Heart left ventricle (tissue), 16 donors: ENCODE measurements at regions not wholly inside any gene's neighbourhood (a gene's known extent, or its start where the extent isn't known, plus 50 kb on each side); places are given as distances from the start of the nearest gene placed in this dataset.

Experiments
- ATAC-seq, 4 donors: fragments of 200-7000 bp; cut with Tn5 transposase; one replicate each; pipeline ENCODE4 v1.9.1; 2020 to 2022; ENCODE audit warnings: moderate library complexity in 4 of 4, mild to moderate bottlenecking in 3 of 4, moderate number of reproducible peaks in 1 of 4
- DNase-seq, 5 donors: peaks; one replicate each; pipeline ENCODE4 v3.0.0-alpha.2; 2020
- H3K27ac ChIP-seq, 12 donors: fragments of 200-600 bp; sonication (generic) in 4 of 12; one replicate each; pipeline versions ENCODE4 v1.5.0 to v1.8.0; 2016 to 2022; ENCODE audit warnings: mild to moderate bottlenecking in 2 of 12
- H3K27me3 ChIP-seq, 9 donors: fragments of 200-600 bp; sonication (generic) in 2 of 9; one replicate each; pipeline versions ENCODE4 v1.5.1 to v1.8.0; 2016 to 2022; ENCODE audit warnings: mild to moderate bottlenecking in 3 of 9
- H3K36me3 ChIP-seq, 9 donors: fragments of 200-600 bp; sonication (generic) in 2 of 9; one replicate each; pipeline versions ENCODE4 v1.5.0 to v1.8.0; 2018 to 2022; ENCODE audit warnings: mild to moderate bottlenecking in 2 of 9
- H3K4me1 ChIP-seq, 12 donors: fragments of 200-600 bp; sonication (generic) in 4 of 12; one replicate each; pipeline versions ENCODE4 v1.5.0 to v1.8.0; 2016 to 2022; ENCODE audit warnings: mild to moderate bottlenecking in 3 of 12
- H3K4me3 ChIP-seq, 12 donors: fragments of 200-600 bp; sonication (generic) in 4 of 12; one replicate each; pipeline versions ENCODE4 v1.5.0 to v1.8.0; 2017 to 2022; ENCODE audit warnings: mild to moderate bottlenecking in 9 of 12, moderate library complexity in 4 of 12
- H3K9me3 ChIP-seq, 12 donors: fragments of 200-600 bp; sonication (generic) in 4 of 12; one replicate each; pipeline versions ENCODE4 v1.5.0 to v1.8.0; 2016 to 2022; ENCODE audit warnings: mild to moderate bottlenecking in 1 of 12
- CTCF ChIP-seq, 12 donors: fragments of 200-600 bp; sonication (generic) in 4 of 12; IDR thresholded peaks; one replicate each; pipeline versions ENCODE4 v1.5.0 to v1.8.0; 2018 to 2022; ENCODE audit warnings: antibody characterized with exemption in 12 of 12, mild to moderate bottlenecking in 5 of 12
- POLR2A ChIP-seq, 2 donors: fragments of 450-650 bp; IDR thresholded peaks; one replicate each; pipeline ENCODE4 v1.6.1; 2017; ENCODE audit warnings: antibody characterized with exemption in 2 of 2, mild to moderate bottlenecking in 2 of 2, moderate library complexity in 2 of 2
- WGBS, 4 donors: extraction: QIAGEN DNeasy Blood & Tissue Kit in 2 of 4; methylation state at CpG; one replicate each; pipeline versions ENCODE4 v1.1.5 to v1.1.7; 2013 to 2018; 5-methylcytosine and 5-hydroxymethylcytosine counted together
- intact Hi-C, 10 donors: fragments of 100-400 bp; cut with DNase I; formaldehyde crosslinking; loops; one replicate each; pipeline versions ENCODE4 v1.11.1 to v1.14.2; 2022
- donor health status: ischemic (EF 13 %, LVEDD 7.1; RV severe dilation, severe dysfunction).
- donor health status: healthy with polysubstance abuse.
- donor health status: DM: no; HTN: yes; CAD: no.
- donor health status: DM: no; HTN: no; CAD: no.
- donor health status: ischemic (EF 25% LVEDD 6.9; RV normal size, moderate dysfunction).
- donor health status: ischemic (EF 25% LVEDD 5.7; RV mildly dilated, moderate dysfunction).
- donor health status: healthy.
- donor health status: DM: yes; HTN: yes; CAD: no.
- donor health status: ischemic (EF 35%, LVEDD 5.7; RV mildly dilated, moderate dysfunction).
- donor health status: nonischemic (EF 11% LVEDD 7.7; RV severe dilation, severe dysfunction).
- donor health status: DM: yes; HTN: yes; CAD: no.
- donor health status: PGD.
- donor health status: ischemic (EF 29% LVEDD 5.4; RV normal size, mild dysfunction).
- donor health status: nonischemic (EF 23%, LVEDD 6.1; RV moderate dilation, normal function).

- WGBS, 4 donors = 67 to 77% (median 74%) methylated on average over 2 of the region's 2 CpGs
- no peak overlapping the region for H3K4me3 ChIP-seq
Observed at GRCh38 chr5:27497491-27497890, 459.1 kb upstream of the CDH9 start.

GRCh38 chr5:27494887-27495286 is 456.5 kb upstream of the CDH9 start:
- DNase-seq (no peak), ATAC-seq (no peak)
- H3K4me1 ChIP-seq = no peaks in the 10 kb centered on the region
- no peaks in the 10 kb centered on the region for H3K36me3 ChIP-seq
- no peak overlapping the region for H3K4me3 ChIP-seq
- no peak for TF ChIP-seq POLR2A (IDR thresholded peaks at IDR 0.05)
- TF ChIP-seq CTCF (IDR thresholded peaks at IDR 0.05) = no peak
- intact Hi-C loops = no loop called here
- no peaks in the 10 kb centered on the region for H3K27me3 ChIP-seq
- peaks cover 0 to 5% (median 0%) of the 10 kb centered on the region in 12 donors for H3K9me3 ChIP-seq
- no peak overlapping the region for H3K27ac ChIP-seq
- WGBS, 4 donors = 82 to 92% (median 85%) methylated on average over 2 of the region's 2 CpGs

More at GRCh38 chr5:27497491-27497890, 459.1 kb upstream of the CDH9 start:
- intact Hi-C loops = no loop called here
- ATAC-seq (no peak), DNase-seq (no peak)
- peaks cover 0 to 2% (median 0%) of the 10 kb centered on the region in 12 donors for H3K9me3 ChIP-seq
- H3K36me3 ChIP-seq = no peaks in the 10 kb centered on the region
- no peaks in the 10 kb centered on the region for H3K4me1 ChIP-seq
- no peak for TF ChIP-seq CTCF (IDR thresholded peaks at IDR 0.05)
- no peak for TF ChIP-seq POLR2A (IDR thresholded peaks at IDR 0.05)
- H3K27me3 ChIP-seq = no peaks in the 10 kb centered on the region
- no peak overlapping the region for H3K27ac ChIP-seq

- intact Hi-C loops = no loop called here
- WGBS, 4 donors = 80 to 89% (median 84%) methylated on average over 3 of the region's 3 CpGs
- no peak overlapping the region for H3K27ac ChIP-seq
- no peak for DNase-seq
- no peaks in the 10 kb centered on the region for H3K4me1 ChIP-seq
- no peak overlapping the region for H3K4me3 ChIP-seq
- no peak for ATAC-seq
- H3K27me3 ChIP-seq = no peaks in the 10 kb centered on the region
- H3K36me3 ChIP-seq = no peaks in the 10 kb centered on the region
- H3K9me3 ChIP-seq = peaks cover 0 to 5% (median 0%) of the 10 kb centered on the region in 12 donors
- TF ChIP-seq CTCF (IDR thresholded peaks at IDR 0.05) (no peak), POLR2A (IDR thresholded peaks at IDR 0.05) (no peak)
Observed at GRCh38 chr5:27491746-27492439, 453.5 kb upstream of the CDH9 start.

- no peak for ATAC-seq
- H3K4me1 ChIP-seq = no peaks in the 10 kb centered on the region
- H3K27me3 ChIP-seq = no peaks in the 10 kb centered on the region
- WGBS, 4 donors = 61 to 78% (median 65%) methylated on average over 2 of the region's 2 CpGs
- no peak for TF ChIP-seq CTCF (IDR thresholded peaks at IDR 0.05)
- TF ChIP-seq POLR2A (IDR thresholded peaks at IDR 0.05) = no peak
- no peak for DNase-seq
- no peaks in the 10 kb centered on the region for H3K36me3 ChIP-seq
- no peak overlapping the region for H3K27ac ChIP-seq
- H3K9me3 ChIP-seq = peaks cover 0 to 5% (median 0%) of the 10 kb centered on the region in 12 donors
- intact Hi-C loops = no loop called here
- no peak overlapping the region for H3K4me3 ChIP-seq
Observed at GRCh38 chr5:27491047-27491446, 452.7 kb upstream of the CDH9 start.
